ENCODE measurements at regions not wholly inside any gene's neighbourhood (a gene's known extent, or its start where the extent isn't known, plus 50 kb on each side); places are given as distances from the start of the nearest gene placed in this dataset.

GRCh38 chr14:89015016-89015415, 190.6 kb downstream of the TTC8 start:
- DNase-seq (ENCODE audit: low read depth), result peak; percentile 45

- DNase-seq (ENCODE audit: low read depth), result no peak
These were observed 193.0 kb downstream of the TTC8 start for GRCh38 chr14:89017417-89017816.

DNA sequence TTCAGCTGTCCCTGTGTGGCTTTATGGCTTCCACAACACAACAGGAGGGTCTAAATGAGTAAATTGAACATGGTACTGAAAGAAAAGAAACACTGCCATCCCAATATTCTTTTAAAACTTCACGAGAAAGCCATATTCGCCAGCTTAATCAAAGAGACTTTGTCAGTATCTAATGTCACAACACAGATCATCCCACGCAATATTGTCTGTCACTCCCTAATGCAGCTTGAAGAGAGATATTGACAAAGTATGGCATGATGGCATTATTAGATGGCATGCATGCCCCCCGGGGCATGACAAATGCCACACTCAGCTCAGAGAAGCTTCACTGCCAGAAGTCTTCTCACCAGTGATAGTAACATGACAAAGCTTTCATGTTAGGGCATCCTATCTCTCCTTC, 197.8 kb downstream of the TTC8 start:
- no peak for DNase-seq (ENCODE audit: low read depth)

GRCh38 chr14:89024691-89025090, 200.2 kb downstream of the TTC8 start:
- peak; percentile 7 for DNase-seq (ENCODE audit: low read depth)

GRCh38 chr14:89025561-89026236, 201.2 kb downstream of the TTC8 start:
- peak; percentile 83 for DNase-seq (ENCODE audit: low read depth)

DNA sequence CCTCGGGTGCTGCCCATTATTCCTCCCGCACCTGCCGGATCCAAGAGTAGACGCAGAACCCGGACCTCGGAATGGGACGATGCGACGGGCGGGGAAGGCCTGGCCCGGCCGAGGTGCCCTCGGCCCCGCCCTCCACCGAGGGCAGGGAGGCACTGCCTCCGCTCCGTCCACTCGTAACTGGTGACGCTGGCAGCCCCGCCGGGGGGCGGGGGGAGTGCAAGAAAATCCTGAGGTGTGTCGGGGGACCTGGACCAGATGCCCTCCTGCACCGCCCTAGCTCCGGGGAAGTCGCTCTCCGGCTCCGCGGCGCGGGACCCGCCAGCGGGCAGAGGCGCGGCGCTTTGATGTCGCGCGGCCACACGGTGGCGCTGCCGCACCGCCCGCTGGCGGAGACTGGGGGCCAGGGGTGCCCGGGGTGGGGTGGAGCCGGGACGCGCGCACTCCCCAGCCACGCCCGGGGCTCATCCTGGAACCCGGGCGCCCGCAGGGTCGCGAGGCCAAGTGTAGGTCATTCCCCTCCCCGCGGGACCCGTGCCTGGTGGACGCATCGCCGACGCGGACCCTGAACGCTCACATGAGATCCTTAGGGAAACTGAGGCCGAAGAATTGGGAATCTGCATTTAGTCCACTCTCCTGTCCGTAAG, 202.8 kb downstream of the TTC8 start:
- DNase-seq (ENCODE audit: low read depth), result peak; percentile 60

- no peak for DNase-seq (ENCODE audit: low read depth)
These were observed 204.1 kb downstream of the TTC8 start for GRCh38 chr14:89028462-89029134.

GRCh38 chr14:89029961-89030694, 205.7 kb downstream of the TTC8 start:
- no peak for DNase-seq (ENCODE audit: low read depth)

GRCh38 chr14:89030921-89031320, 206.5 kb downstream of the TTC8 start:
- no peak for DNase-seq (ENCODE audit: low read depth)

DNA sequence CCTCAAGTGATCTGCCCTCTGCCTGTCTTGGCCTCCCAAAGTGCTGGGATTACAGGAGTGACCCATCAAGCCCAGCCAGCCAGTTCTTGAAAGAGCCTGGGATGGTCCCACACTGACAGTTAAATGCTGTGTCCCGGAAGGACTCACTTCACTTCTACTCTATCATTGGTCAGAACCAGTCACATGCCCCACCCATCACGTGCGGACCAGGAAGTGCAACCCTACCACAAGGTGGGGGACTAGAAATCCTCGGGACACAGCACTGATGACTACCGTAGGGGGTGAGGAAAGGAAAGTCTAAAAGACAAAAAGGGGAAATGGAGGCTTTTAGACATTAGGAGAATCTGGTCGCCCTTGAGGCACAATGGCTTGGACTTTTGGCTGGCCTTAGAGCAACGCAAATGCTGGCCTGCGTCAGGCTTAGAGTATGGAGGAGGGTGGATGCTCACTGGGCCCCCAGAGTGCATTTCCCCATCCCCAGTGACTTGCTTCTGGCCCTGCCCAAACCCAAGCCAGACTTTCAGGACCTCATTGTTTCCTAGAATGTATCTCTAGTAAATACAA, 207.7 kb downstream of the TTC8 start:
- DNase-seq (ENCODE audit: low read depth), result no peak

DNA sequence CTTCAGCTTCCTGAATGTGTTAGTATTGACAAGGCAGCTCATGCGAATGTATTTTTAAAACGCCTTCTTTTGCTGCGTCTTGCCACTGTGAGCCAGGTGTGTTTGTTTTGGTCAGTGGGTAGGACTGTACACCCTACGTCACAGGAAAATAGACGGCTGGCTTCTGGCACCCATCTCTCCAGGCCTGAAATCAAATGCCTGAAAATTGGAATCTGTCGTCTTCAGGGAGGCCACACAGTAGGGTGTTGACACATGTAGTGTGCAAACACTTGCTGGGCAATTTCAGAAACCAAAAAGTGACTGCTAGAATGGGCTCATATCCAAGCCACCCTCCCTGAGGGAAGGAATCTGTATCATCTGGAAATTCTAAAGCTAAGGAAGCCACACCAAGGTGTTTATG, 209.3 kb downstream of the TTC8 start:
- DNase-seq (ENCODE audit: low read depth), result no peak

GRCh38 chr14:89036371-89036770, 211.9 kb downstream of the TTC8 start:
- DNase-seq (ENCODE audit: low read depth), result no peak

DNA sequence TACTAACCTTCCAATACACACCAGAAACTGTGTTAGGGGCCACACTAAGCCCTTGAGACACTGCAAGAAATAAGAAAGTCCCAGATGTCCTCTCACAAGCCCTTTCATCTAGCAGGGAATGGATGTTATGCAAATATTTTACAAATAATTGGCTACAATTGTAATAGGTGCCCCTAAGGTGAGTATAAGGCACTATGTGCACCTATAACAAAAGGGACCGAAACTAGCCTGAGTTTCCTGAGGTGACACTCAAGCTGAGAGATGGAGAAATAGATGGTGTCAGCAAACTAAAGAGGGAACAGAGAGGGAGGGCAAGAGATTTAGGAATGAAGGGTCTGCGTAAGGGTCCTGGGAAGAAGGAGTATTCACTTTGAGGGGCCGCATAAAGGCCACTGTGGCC, 212.6 kb downstream of the TTC8 start:
- DNase-seq (ENCODE audit: low read depth), result no peak

- no peak for DNase-seq (ENCODE audit: low read depth)
These were observed 215.6 kb downstream of the TTC8 start for GRCh38 chr14:89040080-89040459.

- peak; percentile 91 for DNase-seq (ENCODE audit: low read depth)
These were observed 216.2 kb downstream of the TTC8 start for GRCh38 chr14:89040460-89041256.

- DNase-seq (ENCODE audit: low read depth), result no peak
These were observed 216.8 kb downstream of the TTC8 start for GRCh38 chr14:89041257-89041582.

DNA sequence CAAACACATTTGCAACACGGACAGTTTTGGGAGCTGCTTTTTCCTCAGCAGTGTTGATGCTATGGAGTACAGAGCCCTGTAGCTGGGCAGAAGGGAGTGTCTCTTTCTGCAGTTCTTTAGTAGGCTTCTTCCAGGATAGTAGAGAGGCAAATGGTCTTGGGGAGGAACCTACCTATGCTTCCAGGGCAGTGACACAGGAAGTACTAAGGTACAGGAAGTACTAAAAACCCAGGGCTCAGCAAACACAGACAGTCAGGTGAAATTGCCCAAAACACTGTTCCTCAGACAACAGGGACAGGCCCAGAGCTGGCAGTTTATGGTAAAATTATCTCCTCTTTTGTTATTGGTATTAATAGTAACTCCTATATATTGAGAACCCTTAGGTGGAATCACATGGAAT, 217.6 kb downstream of the TTC8 start:
- no peak for DNase-seq (ENCODE audit: low read depth)

GRCh38 chr14:89053303-89053702, 228.9 kb downstream of the TTC8 start:
- no peak for DNase-seq (ENCODE audit: low read depth)

GRCh38 chr14:89056394-89056793, 231.9 kb downstream of the TTC8 start:
- no peak for DNase-seq (ENCODE audit: low read depth)

DNA sequence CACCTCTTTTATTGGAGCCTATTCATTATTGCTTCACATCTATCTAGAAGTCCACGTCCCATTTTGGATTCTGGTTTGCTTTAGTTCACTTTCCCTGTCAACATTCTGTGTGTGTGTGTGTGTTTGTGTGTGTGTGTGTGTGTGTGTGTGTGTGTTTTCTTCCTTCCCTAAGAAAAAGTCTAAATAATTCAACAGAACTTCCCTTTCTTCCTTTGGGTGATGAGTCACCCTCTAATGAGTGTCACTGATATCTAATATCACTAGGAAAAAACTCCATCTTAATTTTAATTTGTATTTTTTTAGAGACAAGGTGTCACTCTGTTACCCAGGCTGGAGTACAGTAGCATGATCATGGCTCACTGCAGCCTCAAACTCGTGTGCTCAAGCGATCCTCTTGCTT, 234.2 kb downstream of the TTC8 start:
- no peak for DNase-seq (ENCODE audit: low read depth)

- peak; percentile 44 for DNase-seq (ENCODE audit: low read depth)
These were observed 235.7 kb downstream of the TTC8 start for GRCh38 chr14:89060191-89060590.

GRCh38 chr14:89061696-89062095, 237.2 kb downstream of the TTC8 start:
- peak; percentile 54 for DNase-seq (ENCODE audit: low read depth)

Measured in EH (cell line).